ENCODE measurements at regions not wholly inside any gene's neighbourhood (a gene's known extent, or its start where the extent isn't known, plus 50 kb on each side); places are given as distances from the start of the nearest gene placed in this dataset.

- no peak for TF ChIP-seq POLR2A (IDR thresholded peaks at IDR 0.05)
- TF ChIP-seq CTCF (IDR thresholded peaks at IDR 0.05) = no peak
- intact Hi-C loops (cut with DNase I; ENCODE audit: low total_unique reads) = no loop called here
- no peak for DNase-seq (ENCODE audit: low spot score in 2 of 2)
- no peak overlapping the region for H3K4me3 ChIP-seq (ENCODE audit: low read depth, poor library complexity, severe bottlenecking)
These were observed 204.6 kb upstream of the ANO3 start for GRCh38 chr11:26127336-26127735.

- TF ChIP-seq CTCF (IDR thresholded peaks at IDR 0.05) = no peak
- TF ChIP-seq POLR2A (IDR thresholded peaks at IDR 0.05) = no peak
- DNase-seq (ENCODE audit: low spot score in 2 of 2) = no peak
- H3K4me3 ChIP-seq (ENCODE audit: low read depth, poor library complexity, severe bottlenecking) = no peak overlapping the region
- intact Hi-C loops (cut with DNase I; ENCODE audit: low total_unique reads) = no loop called here
These were observed 200.5 kb upstream of the ANO3 start for GRCh38 chr11:26131406-26131805.

GRCh38 chr11:26134053-26134452, 197.9 kb upstream of the ANO3 start:
- WGBS, 2 donors = 76 to 77% methylated on average over 1 of the region's 1 CpG
- no peak for DNase-seq (ENCODE audit: low spot score in 2 of 2)
- intact Hi-C loops (cut with DNase I; ENCODE audit: low total_unique reads) = no loop called here
- TF ChIP-seq POLR2A (IDR thresholded peaks at IDR 0.05) (no peak), CTCF (IDR thresholded peaks at IDR 0.05) (no peak)
- no peak overlapping the region for H3K4me3 ChIP-seq (ENCODE audit: low read depth, poor library complexity, severe bottlenecking)

GRCh38 chr11:26134481-26135355, 197.2 kb upstream of the ANO3 start:
- no peak for DNase-seq (ENCODE audit: low spot score in 2 of 2)
- H3K4me3 ChIP-seq (ENCODE audit: low read depth, poor library complexity, severe bottlenecking) = no peak overlapping the region
- WGBS, 2 donors = 54 to 63% methylated on average over 6 of the region's 6 CpGs
- TF ChIP-seq CTCF (IDR thresholded peaks at IDR 0.05) (no peak), POLR2A (IDR thresholded peaks at IDR 0.05) (no peak)
- intact Hi-C loops (cut with DNase I; ENCODE audit: low total_unique reads) = no loop called here

- DNase-seq (ENCODE audit: low spot score in 2 of 2) = no peak
- WGBS, 2 donors = 77 to 90% methylated on average over 2 of the region's 2 CpGs
- no peak for TF ChIP-seq CTCF (IDR thresholded peaks at IDR 0.05)
- no peak for TF ChIP-seq POLR2A (IDR thresholded peaks at IDR 0.05)
- intact Hi-C loops (cut with DNase I; ENCODE audit: low total_unique reads) = no loop called here
- no peak overlapping the region for H3K4me3 ChIP-seq (ENCODE audit: low read depth, poor library complexity, severe bottlenecking)
These were observed 194.3 kb upstream of the ANO3 start for GRCh38 chr11:26137651-26138050.

- WGBS, 2 donors = 49 to 69% methylated on average over 1 of the region's 1 CpG
- intact Hi-C loops (cut with DNase I; ENCODE audit: low total_unique reads) = no loop called here
- TF ChIP-seq CTCF (IDR thresholded peaks at IDR 0.05) = no peak
- H3K4me3 ChIP-seq (ENCODE audit: low read depth, poor library complexity, severe bottlenecking) = no peak overlapping the region
- no peak for DNase-seq (ENCODE audit: low spot score in 2 of 2)
These were observed 189.0 kb upstream of the ANO3 start for GRCh38 chr11:26142891-26143290.
